ENCODE measurements at regions not wholly inside any gene's neighbourhood (a gene's known extent, or its start where the extent isn't known, plus 50 kb on each side); places are given as distances from the start of the nearest gene placed in this dataset.

GRCh38 chr16:9254863-9255262 is 163.4 kb downstream of the HAPSTR1 start:
- no peak for TF ChIP-seq CTCF (conservative IDR thresholded peaks at IDR 0.05; ENCODE audit: low read depth in 2 of 2)
- TF ChIP-seq EZH2 (IDR thresholded peaks at IDR 0.05; ENCODE audit: low read depth, unreplicated experiment), result no peak
- TF ChIP-seq EZH2phosphoT487 (IDR thresholded peaks at IDR 0.05; ENCODE audit: unreplicated experiment), result no peak
- TF ChIP-seq JUNB (IDR thresholded peaks at IDR 0.05; ENCODE audit: unreplicated experiment), result no peak
- no peak for TF ChIP-seq POLR2AphosphoS5 (IDR thresholded peaks at IDR 0.05; ENCODE audit: low read depth)
- TF ChIP-seq CREB1 (CRISPR knock-in tag; IDR thresholded peaks at IDR 0.05; ENCODE audit: low read depth), result no peak
- TF ChIP-seq REST (IDR thresholded peaks at IDR 0.05; ENCODE audit: unreplicated experiment), result no peak
- TF ChIP-seq NANOG (IDR thresholded peaks at IDR 0.05; ENCODE audit: borderline replicate concordance), result no peak
- no peak for TF ChIP-seq ZNF462 (CRISPR knock-in tag; IDR thresholded peaks at IDR 0.05)
- TF ChIP-seq STAT1 (IDR thresholded peaks at IDR 0.05; ENCODE audit: unreplicated experiment), result no peak
